ENCODE measurements at regions not wholly inside any gene's neighbourhood (a gene's known extent, or its start where the extent isn't known, plus 50 kb on each side); places are given as distances from the start of the nearest gene placed in this dataset.
"Not testable (repeated sequence)": the region's sequence is repeated elsewhere in the genome, so short reads cannot be mapped to it uniquely, and the experiment has no call there.

DNA sequence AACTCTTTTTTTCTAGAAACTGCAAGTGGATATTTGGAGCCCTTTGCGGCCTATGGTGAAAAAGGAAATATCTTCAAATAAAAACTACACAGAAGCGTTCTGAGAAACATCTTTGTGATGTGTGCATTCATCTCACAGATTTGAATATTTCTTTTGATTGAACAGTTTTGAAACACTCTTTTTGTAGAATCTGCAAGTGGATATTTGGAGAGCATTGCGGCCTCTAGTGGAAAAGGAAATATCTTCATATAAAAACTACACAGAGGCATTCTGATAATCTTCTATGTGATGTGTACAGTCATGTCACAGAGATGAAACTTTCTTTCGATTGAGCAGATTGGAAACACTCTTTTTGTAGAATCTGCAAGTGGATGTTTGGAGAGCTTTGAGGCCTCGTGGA, 1833.6 kb downstream of the UQCRFS1 start:
- TF ChIP-seq, protein P1, sequence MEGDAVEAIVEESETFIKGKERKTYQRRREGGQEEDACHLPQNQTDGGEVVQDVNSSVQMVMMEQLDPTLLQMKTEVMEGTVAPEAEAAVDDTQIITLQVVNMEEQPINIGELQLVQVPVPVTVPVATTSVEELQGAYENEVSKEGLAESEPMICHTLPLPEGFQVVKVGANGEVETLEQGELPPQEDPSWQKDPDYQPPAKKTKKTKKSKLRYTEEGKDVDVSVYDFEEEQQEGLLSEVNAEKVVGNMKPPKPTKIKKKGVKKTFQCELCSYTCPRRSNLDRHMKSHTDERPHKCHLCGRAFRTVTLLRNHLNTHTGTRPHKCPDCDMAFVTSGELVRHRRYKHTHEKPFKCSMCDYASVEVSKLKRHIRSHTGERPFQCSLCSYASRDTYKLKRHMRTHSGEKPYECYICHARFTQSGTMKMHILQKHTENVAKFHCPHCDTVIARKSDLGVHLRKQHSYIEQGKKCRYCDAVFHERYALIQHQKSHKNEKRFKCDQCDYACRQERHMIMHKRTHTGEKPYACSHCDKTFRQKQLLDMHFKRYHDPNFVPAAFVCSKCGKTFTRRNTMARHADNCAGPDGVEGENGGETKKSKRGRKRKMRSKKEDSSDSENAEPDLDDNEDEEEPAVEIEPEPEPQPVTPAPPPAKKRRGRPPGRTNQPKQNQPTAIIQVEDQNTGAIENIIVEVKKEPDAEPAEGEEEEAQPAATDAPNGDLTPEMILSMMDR (conservative IDR thresholded peaks at IDR 0.05; ENCODE audit: low read depth, low read length), result not testable (repeated sequence)
- TF ChIP-seq EZH2 (IDR thresholded peaks at IDR 0.05; ENCODE audit: borderline replicate concordance, low read depth, low read length, poor library complexity, severe bottlenecking), result not testable (repeated sequence)

Data from A673 (cell line).